ENCODE measurements at regions not wholly inside any gene's neighbourhood (a gene's known extent, or its start where the extent isn't known, plus 50 kb on each side); places are given as distances from the start of the nearest gene placed in this dataset.

DNA sequence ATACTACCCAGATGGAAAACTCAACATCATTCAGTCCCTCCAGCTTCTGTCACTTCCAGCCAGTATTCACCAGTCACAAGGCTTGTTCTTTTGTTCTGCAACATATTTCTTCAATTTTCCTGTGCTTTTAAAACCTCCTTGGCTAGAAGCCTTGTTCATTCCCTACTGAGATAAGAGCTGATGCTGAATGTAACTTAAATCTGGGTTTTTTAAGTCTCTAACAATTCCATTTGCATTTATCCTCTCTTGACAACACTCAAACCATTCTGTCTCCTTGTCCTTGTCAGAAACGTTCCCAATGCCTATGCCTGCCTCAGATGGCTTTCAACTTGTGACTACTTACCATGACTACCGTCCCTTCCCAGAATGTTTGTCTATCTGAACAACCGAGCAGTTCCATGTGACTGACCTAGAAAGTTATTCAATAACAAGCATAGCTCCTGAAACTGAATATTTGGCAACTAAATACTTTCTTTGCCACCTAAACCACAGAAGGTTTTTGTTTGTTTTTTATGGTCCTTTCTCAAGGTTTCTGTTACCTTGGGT, 682.9 kb upstream of the GALNTL6 start:
- H3K27ac ChIP-seq (ENCODE audit: low read length): no peak overlapping the region
- WGBS (ENCODE audit: insufficient coverage, low lambda C conversion rate): 17% methylated on average over 1 of the region's 3 CpGs
- DNase-seq: peak in 1 of 2 donors; percentile 3
- H3K4me3 ChIP-seq (ENCODE audit: low read length): no peak overlapping the region
- H3K9me3 ChIP-seq (ENCODE audit: control insufficient read depth, low read depth, low read length): no peaks in the 10 kb centered on the region
- H3K27me3 ChIP-seq (ENCODE audit: control insufficient read depth, insufficient read depth, low read length): no peaks in the 10 kb centered on the region
- H3K4me1 ChIP-seq (ENCODE audit: control insufficient read depth, insufficient read depth, low read length): no peaks in the 10 kb centered on the region
- no peaks in the 10 kb centered on the region for H3K36me3 ChIP-seq (ENCODE audit: control insufficient read depth, insufficient read depth, low read length)

GRCh38 chr4:171118091-171118490, 695.1 kb upstream of the GALNTL6 start:
- Histone ChIP-seq H3K27me3 (ENCODE audit: control insufficient read depth, insufficient read depth, low read length) (no peaks in the 10 kb centered on the region), H3K4me1 (ENCODE audit: control insufficient read depth, insufficient read depth, low read length) (no peaks in the 10 kb centered on the region)
- DNase-seq: no peak

DNA sequence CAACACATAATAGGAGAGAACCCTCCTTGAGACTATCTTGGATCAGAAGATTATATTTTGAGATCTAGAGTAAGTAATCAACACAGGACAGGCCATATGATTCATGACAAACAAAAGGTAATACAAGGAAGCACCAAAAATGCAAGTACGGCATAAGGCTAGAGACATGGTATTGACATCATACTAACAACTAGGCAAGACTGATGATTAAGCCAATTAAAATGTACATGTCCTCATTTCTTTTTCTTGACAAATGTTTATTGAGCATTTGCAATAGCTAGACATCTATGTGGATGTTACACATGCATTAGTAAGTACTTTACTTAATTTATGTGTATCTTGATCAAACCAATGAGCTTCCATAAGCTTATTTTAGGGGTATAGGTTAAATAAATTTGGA, 695.7 kb upstream of the GALNTL6 start:
- no peaks in the 10 kb centered on the region for H3K27me3 ChIP-seq (ENCODE audit: control insufficient read depth, insufficient read depth, low read length)
- H3K4me1 ChIP-seq (ENCODE audit: control insufficient read depth, insufficient read depth, low read length): no peaks in the 10 kb centered on the region
- WGBS (ENCODE audit: insufficient coverage, low lambda C conversion rate): no CpG with 5 or more reads among the region's 1 CpG
- H3K36me3 ChIP-seq (ENCODE audit: control insufficient read depth, insufficient read depth, low read length): no peaks in the 10 kb centered on the region
- H3K4me3 ChIP-seq (ENCODE audit: low read length): no peak overlapping the region
- H3K9me3 ChIP-seq (ENCODE audit: control insufficient read depth, low read depth, low read length): no peaks in the 10 kb centered on the region
- DNase-seq: no peak
- no peak overlapping the region for H3K27ac ChIP-seq (ENCODE audit: low read length)

More at GRCh38 chr4:171118091-171118490, 695.1 kb upstream of the GALNTL6 start:
- Histone ChIP-seq H3K36me3 (ENCODE audit: control insufficient read depth, insufficient read depth, low read length) (no peaks in the 10 kb centered on the region), H3K27ac (ENCODE audit: low read length) (no peak overlapping the region), H3K4me3 (ENCODE audit: low read length) (no peak overlapping the region), H3K9me3 (ENCODE audit: control insufficient read depth, low read depth, low read length) (no peaks in the 10 kb centered on the region)

GRCh38 chr4:171101845-171102244, 711.4 kb upstream of the GALNTL6 start:
- Histone ChIP-seq H3K36me3 (ENCODE audit: control insufficient read depth, insufficient read depth, low read length) (no peaks in the 10 kb centered on the region), H3K9me3 (ENCODE audit: control insufficient read depth, low read depth, low read length) (peaks cover 5% of the 10 kb centered on the region), H3K27me3 (ENCODE audit: control insufficient read depth, insufficient read depth, low read length) (no peaks in the 10 kb centered on the region), H3K27ac (ENCODE audit: low read length) (no peak overlapping the region), H3K4me3 (ENCODE audit: low read length) (no peak overlapping the region), H3K4me1 (ENCODE audit: control insufficient read depth, insufficient read depth, low read length) (no peaks in the 10 kb centered on the region)
- DNase-seq: no peak

- no peaks in the 10 kb centered on the region for H3K27me3 ChIP-seq (ENCODE audit: control insufficient read depth, insufficient read depth, low read length)
- H3K27ac ChIP-seq (ENCODE audit: low read length): no peak overlapping the region
- H3K4me3 ChIP-seq (ENCODE audit: low read length): no peak overlapping the region
- no peaks in the 10 kb centered on the region for H3K36me3 ChIP-seq (ENCODE audit: control insufficient read depth, insufficient read depth, low read length)
- no peaks in the 10 kb centered on the region for H3K9me3 ChIP-seq (ENCODE audit: control insufficient read depth, low read depth, low read length)
- 100% methylated on average over 1 of the region's 2 CpGs for WGBS (ENCODE audit: insufficient coverage, low lambda C conversion rate)
- DNase-seq: no peak
- no peaks in the 10 kb centered on the region for H3K4me1 ChIP-seq (ENCODE audit: control insufficient read depth, insufficient read depth, low read length)
Measured at GRCh38 chr4:171087089-171087488, 726.1 kb upstream of the GALNTL6 start.

DNA sequence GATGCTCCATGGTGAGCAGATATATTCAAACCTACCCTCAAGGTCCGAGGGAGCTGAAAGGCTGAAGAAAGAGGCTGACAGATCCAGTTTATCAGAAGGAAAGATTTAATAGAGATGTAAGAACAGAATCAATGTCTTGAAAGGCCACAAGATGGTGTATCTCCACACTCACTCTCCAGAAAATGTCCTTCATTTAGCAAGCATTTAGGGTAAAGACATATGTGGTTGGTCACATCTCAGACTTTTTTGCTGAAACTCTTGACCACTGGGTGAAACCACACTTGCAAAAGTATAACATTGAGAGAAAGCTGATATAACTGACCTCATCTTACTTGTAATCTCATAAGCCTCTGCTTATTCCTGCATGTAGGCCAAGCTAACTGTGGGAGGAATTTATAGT, 745.8 kb upstream of the GALNTL6 start:
- Histone ChIP-seq H3K36me3 (ENCODE audit: control insufficient read depth, insufficient read depth, low read length) (no peaks in the 10 kb centered on the region), H3K4me1 (ENCODE audit: control insufficient read depth, insufficient read depth, low read length) (no peaks in the 10 kb centered on the region), H3K9me3 (ENCODE audit: control insufficient read depth, low read depth, low read length) (no peaks in the 10 kb centered on the region), H3K27ac (ENCODE audit: low read length) (no peak overlapping the region), H3K27me3 (ENCODE audit: control insufficient read depth, insufficient read depth, low read length) (no peaks in the 10 kb centered on the region), H3K4me3 (ENCODE audit: low read length) (no peak overlapping the region)
- DNase-seq: no peak
- WGBS (ENCODE audit: insufficient coverage, low lambda C conversion rate): no CpG with 5 or more reads among the region's 1 CpG

- no peak overlapping the region for H3K27ac ChIP-seq (ENCODE audit: low read length)
- 71% methylated on average over 1 of the region's 1 CpG for WGBS (ENCODE audit: insufficient coverage, low lambda C conversion rate)
- H3K36me3 ChIP-seq (ENCODE audit: control insufficient read depth, insufficient read depth, low read length): no peaks in the 10 kb centered on the region
- H3K9me3 ChIP-seq (ENCODE audit: control insufficient read depth, low read depth, low read length): no peaks in the 10 kb centered on the region
- no peaks in the 10 kb centered on the region for H3K27me3 ChIP-seq (ENCODE audit: control insufficient read depth, insufficient read depth, low read length)
- DNase-seq: no peak
- no peaks in the 10 kb centered on the region for H3K4me1 ChIP-seq (ENCODE audit: control insufficient read depth, insufficient read depth, low read length)
- no peak overlapping the region for H3K4me3 ChIP-seq (ENCODE audit: low read length)
Measured at GRCh38 chr4:171049380-171049779, 763.8 kb upstream of the GALNTL6 start.

DNA sequence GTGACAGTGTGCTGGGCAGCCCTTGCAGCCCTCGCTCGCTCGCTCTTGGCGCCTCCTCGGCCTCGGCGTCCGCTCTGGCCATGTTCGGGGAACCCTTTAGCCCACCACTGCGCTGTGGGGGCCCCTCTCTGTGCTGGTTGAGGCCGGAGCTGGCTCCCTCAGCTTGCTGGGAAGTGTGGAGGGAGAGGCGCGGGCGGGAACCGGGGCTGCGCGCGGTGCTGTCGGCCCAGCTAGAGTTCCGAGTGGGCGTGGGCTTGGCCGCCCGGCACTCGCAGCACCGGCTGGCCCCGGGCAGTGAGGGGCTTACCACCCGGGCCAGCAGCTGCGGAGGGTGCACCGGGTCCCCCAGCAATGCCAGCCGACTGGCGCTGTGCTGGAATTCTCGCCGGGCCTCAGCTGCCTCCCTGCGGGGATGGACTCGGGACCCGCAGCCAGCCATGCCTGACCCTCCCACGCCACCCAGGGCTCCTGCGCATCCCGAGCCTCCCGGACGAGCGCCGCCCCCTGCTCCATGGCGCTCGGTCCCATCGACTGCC, 770.1 kb upstream of the GALNTL6 start:
- Histone ChIP-seq H3K9me3 (ENCODE audit: control insufficient read depth, low read depth, low read length) (peaks cover 9% of the 10 kb centered on the region), H3K4me1 (ENCODE audit: control insufficient read depth, insufficient read depth, low read length) (no peaks in the 10 kb centered on the region), H3K36me3 (ENCODE audit: control insufficient read depth, insufficient read depth, low read length) (no peaks in the 10 kb centered on the region), H3K4me3 (ENCODE audit: low read length) (no peak overlapping the region), H3K27me3 (ENCODE audit: control insufficient read depth, insufficient read depth, low read length) (no peaks in the 10 kb centered on the region), H3K27ac (ENCODE audit: low read length) (no peak overlapping the region)
- no CpG with 5 or more reads among the region's 46 CpGs for WGBS (ENCODE audit: insufficient coverage, low lambda C conversion rate)
- DNase-seq: no peak

- DNase-seq: no peak
- 100% methylated on average over 2 of the region's 3 CpGs for WGBS (ENCODE audit: insufficient coverage, low lambda C conversion rate)
- Histone ChIP-seq H3K4me3 (ENCODE audit: low read length) (no peak overlapping the region), H3K4me1 (ENCODE audit: control insufficient read depth, insufficient read depth, low read length) (no peaks in the 10 kb centered on the region), H3K36me3 (ENCODE audit: control insufficient read depth, insufficient read depth, low read length) (no peaks in the 10 kb centered on the region), H3K27ac (ENCODE audit: low read length) (no peak overlapping the region), H3K27me3 (ENCODE audit: control insufficient read depth, insufficient read depth, low read length) (no peaks in the 10 kb centered on the region), H3K9me3 (ENCODE audit: control insufficient read depth, low read depth, low read length) (no peaks in the 10 kb centered on the region)
Measured at GRCh38 chr4:171035909-171036308, 777.3 kb upstream of the GALNTL6 start.

GRCh38 chr4:171031338-171031737, 781.9 kb upstream of the GALNTL6 start:
- no peaks in the 10 kb centered on the region for H3K36me3 ChIP-seq (ENCODE audit: control insufficient read depth, insufficient read depth, low read length)
- no peak for DNase-seq
- H3K4me1 ChIP-seq (ENCODE audit: control insufficient read depth, insufficient read depth, low read length): no peaks in the 10 kb centered on the region
- H3K27ac ChIP-seq (ENCODE audit: low read length): no peak overlapping the region
- no peaks in the 10 kb centered on the region for H3K9me3 ChIP-seq (ENCODE audit: control insufficient read depth, low read depth, low read length)
- no CpG with 5 or more reads among the region's 1 CpG for WGBS (ENCODE audit: insufficient coverage, low lambda C conversion rate)
- H3K4me3 ChIP-seq (ENCODE audit: low read length): no peak overlapping the region
- H3K27me3 ChIP-seq (ENCODE audit: control insufficient read depth, insufficient read depth, low read length): no peaks in the 10 kb centered on the region

DNA sequence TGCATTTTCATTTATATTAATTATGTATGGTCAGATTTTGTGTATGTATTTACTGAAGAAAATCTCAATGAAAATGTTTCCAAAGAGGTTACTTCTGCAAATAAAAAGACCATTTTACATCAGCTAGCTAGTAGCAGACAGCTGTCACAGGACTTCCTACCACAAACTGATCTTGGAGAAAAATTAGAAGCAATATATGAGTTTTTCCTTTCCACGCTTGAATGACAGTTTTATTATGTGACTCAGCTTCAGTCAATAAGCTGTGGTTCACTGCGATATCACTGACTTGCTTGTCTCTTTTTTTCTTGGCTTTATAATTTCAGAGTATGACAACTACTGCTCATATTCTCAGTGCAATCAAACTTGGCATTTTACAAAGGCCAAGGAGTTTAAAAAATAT, 787.4 kb upstream of the GALNTL6 start:
- Histone ChIP-seq H3K27ac (ENCODE audit: low read length) (no peak overlapping the region), H3K36me3 (ENCODE audit: control insufficient read depth, insufficient read depth, low read length) (no peaks in the 10 kb centered on the region), H3K27me3 (ENCODE audit: control insufficient read depth, insufficient read depth, low read length) (no peaks in the 10 kb centered on the region), H3K4me3 (ENCODE audit: low read length) (no peak overlapping the region), H3K9me3 (ENCODE audit: control insufficient read depth, low read depth, low read length) (no peaks in the 10 kb centered on the region), H3K4me1 (ENCODE audit: control insufficient read depth, insufficient read depth, low read length) (no peaks in the 10 kb centered on the region)
- no peak for DNase-seq
- 40% methylated on average over 1 of the region's 2 CpGs for WGBS (ENCODE audit: insufficient coverage, low lambda C conversion rate)
